SW 1271 (cell line): ENCODE measurements at regions not wholly inside any gene's neighbourhood (a gene's known extent, or its start where the extent isn't known, plus 50 kb on each side); places are given as distances from the start of the nearest gene placed in this dataset.
A peak's percentile ranks its signal among the peaks of the same experiment; 100 is the strongest.

ENCODE experiments used
- DNase-seq, 2 experiments: peaks; one replicate each; lab custom pipeline; 2025; lab: John Stamatoyannopoulos, UW

DNA sequence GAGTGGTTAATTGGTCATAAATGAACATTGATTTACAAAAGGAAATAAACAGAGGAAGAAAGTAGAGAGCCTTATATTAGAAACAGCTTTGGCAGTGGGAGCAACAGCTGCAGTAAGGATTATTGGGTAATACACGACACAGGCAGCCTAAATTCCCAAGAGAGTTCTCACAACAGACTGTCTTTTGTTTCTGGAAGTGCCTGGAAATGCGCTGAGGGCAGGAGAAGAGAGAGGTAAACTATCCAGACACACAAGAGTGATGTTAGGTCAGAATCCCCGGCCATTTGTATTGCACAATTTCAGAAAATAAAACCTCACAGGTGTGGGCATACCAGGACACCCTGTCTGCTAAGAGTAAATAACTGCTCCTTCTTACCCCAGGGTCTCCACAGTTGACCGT is 450.4 kb upstream of the CTNND2 start:
- DNase-seq, result no peak

DNA sequence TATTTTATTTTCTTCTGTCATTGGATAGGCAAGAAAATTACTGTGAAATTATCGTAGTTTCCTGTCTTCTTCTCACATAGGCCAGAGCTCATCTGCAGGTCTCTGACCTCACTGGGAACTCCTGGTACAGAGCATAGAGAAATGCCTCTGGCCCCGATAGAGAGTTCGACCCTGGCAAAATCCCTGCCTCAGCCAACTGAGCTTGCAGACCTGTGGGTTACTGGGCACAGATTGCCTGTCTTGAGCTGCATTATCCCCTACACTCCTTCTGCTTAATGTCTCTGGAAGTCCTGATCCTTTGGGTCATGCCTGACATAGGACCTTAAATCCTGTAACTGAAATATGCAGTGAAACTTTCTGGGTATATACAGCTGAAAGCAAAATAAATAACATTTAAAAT is 439.3 kb upstream of the CTNND2 start:
- no peak for DNase-seq

DNA sequence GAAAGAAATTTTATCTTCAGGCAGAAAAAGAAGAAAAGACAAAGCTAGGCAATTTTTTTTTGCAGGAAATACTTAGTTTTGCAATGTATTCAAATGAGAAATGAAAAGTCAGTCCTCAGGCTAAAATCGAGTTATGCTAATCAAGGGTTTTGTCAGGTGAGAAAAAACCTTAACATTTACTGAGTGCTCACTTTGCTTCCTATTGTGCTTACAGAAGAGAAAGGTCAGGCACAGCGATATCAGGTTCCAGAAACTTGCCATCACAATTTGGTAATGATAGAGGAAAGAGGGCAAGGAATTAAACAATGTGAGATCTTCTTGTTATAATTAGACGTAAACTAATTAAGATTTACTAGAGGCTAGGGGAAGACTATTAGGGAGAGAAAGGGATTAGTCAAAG is 431.7 kb upstream of the CTNND2 start:
- DNase-seq, result no peak

DNA sequence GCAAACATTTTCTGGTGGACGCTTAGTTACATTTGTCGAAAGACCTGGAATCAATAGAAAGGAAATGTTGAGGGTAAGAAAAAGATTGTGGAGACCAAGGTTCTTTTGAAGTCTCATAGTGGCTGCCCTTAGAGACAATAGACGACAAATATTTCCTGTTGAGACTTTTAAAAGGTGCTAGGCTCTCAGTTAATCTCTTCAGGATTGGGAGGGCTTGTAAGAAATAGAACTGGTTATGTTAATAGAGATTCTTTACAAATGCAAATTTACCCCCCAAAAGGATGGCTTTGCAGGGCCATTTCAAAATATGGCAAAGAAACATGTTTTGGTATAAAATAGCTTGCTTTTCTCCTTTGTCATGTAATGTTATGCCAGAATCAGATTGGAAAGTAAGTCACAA is 428.2 kb upstream of the CTNND2 start:
- no peak for DNase-seq

DNA sequence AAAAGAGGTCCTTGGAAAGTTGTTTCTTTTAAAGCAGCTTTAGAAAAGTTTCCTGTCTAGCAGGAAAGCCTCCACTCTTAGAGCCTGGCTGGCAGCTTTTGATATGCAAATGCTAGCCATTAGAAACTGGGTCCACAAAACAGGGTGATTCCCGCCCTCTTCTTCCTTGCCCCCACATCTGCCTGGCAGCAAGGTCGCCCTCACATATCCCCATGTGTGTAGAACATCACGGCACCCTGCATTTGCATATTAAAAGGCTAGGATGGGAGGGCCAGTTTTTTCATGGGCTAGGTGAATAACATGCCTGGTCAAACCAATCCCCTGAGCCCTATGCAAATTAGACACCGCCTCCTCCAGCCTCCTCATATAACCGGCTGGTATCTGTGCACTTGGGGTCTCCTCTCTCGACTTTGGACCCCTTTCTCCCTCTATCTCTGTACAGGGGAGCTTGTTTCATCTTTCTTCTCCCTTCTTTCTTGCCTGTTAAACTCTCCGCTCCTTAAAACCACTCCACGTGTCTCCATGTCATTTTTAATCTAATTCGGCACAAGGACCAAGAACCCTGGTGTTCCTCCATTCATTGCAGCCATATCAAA is 426.8 kb upstream of the CTNND2 start:
- no peak for DNase-seq

DNA sequence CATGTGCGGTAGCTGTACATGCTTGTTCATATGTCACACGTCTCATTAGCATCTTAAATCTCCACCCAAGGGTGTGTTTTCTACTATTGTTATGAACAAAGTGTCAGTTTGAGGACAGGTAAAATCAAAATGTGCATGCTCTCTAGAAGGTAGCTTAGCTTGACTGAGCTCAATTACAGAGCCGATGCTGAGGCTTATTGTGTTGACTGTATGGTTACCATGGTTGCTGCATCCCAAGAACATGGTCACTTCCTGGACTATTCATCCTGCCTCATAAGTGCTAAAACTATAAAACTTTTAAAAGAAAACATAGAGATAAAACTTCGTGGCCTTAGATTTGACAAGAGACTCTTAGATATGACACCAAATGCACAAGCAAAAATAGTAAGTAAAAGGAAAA is 426.1 kb upstream of the CTNND2 start:
- no peak for DNase-seq

DNA sequence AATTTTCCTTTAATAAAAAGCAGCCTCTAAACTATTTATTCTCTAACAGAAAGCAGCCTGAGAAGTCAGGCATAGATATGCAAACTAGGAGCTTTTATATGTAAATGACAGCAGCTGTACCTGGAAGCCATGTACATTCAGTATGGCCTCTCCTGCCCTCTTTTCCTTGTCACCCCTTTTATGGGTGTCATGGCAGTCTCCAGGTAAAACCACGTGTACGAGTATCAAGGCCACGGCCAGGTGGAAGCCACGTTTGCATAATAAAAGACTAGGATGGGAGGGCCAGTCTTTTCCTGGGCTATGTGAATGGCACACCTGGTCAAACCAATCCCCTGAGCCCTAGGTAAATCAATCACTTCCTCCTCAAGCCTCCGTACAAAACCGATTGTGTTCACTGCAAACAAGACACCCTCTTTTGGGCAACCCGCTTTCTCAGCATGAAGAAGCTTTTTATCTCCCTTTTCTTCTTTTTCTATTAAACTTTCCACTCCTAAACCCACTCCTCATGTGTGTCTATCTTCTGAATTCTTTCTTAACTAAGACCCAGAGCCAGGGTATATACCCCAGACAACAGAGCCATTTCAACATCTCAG is 419.5 kb upstream of the CTNND2 start:
- no peak for DNase-seq

DNA sequence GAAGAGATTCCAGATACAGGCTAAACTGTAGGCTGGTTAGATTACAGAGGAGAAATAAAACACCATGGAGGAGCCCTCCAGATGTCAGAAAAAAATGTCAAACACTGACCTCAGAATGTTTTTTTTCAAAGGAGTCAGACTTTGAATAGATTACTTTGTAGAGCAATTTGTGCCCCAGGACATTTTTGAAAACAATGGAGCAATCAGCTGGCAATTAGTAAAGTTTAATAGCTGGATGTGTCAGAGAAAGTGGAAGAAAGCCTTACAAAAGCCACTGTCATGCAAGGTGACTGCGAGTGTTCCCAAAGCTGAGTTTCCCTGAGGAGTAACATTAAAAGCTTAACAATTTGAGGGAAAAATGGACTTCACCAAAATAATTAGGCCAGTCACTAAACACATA is 417.8 kb upstream of the CTNND2 start:
- DNase-seq, result no peak

DNA sequence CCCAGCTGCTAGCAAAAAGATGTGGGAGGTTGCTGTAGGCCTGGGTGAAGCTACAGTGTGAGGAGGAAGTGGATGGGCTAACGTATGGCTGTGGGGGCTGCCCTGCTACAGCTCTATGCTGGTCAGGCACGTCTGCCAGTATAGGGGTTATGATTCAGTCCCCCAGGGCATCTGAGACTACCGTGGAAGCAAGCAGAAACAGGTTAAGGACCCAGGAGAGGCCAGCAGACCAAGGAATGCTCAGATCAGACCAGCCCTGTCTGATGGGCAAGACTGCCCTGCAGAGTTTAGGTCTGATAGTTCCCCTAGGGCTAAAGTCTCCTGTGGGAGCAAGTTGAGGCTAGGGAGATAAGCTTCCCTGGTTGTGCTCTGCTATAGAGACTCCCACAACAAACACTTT is 416.1 kb upstream of the CTNND2 start:
- no peak for DNase-seq

DNA sequence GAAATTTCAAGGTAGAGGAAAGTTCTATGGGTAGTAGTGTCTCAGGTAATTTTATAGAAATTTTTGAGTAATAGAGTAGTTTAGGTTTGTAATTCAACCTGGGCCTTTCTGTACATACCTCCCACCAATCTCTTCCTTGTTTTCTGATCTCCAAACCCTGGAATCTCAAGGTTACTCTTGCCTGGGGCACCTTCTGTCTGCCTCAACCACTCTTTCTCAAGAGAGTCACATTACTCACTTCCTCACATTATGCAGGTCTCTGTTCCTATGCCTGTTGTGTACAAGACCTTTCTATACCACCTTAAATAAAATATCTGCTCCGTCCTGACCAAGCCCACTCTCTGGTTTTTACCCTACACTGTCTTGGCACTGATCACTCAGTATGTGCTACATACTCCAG is 412.6 kb upstream of the CTNND2 start:
- no peak for DNase-seq

DNA sequence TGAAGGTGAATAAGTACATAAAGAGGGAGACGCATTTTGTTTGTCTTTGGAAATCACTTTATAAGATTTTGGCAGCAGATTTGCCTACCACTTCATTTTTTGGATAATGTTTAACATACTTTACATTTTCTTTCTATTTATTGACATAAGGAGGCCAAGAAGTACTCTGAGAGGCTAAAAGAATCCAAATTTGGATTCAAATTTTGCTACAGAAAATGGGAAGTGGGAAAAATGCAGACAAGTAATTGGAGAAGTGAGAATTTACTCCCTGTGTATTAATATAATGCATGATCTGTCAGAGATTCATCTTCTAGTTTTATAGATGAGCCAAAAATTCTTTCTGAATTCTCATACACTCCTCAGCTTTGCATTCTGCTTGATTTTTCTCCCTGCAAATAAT is 411.2 kb upstream of the CTNND2 start:
- DNase-seq, result no peak

DNA sequence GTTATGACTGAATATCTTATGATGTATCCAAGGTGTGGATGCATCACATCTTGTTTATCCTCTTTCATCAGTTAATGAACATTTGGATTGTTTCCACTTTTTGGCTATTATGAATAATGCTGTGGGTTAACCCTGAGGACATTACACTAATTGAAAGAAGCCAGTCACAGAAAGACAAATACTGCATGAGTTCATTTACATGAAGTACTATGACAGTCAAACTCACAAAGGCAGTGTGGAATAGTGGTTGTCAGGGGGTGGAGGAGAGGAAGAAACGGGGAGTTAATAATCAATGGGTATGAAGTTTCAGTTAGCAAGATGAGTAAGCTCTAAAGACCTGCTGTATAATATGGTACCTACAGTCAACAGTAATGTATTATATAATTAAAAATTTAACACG is 409.4 kb upstream of the CTNND2 start:
- DNase-seq, result no peak

DNA sequence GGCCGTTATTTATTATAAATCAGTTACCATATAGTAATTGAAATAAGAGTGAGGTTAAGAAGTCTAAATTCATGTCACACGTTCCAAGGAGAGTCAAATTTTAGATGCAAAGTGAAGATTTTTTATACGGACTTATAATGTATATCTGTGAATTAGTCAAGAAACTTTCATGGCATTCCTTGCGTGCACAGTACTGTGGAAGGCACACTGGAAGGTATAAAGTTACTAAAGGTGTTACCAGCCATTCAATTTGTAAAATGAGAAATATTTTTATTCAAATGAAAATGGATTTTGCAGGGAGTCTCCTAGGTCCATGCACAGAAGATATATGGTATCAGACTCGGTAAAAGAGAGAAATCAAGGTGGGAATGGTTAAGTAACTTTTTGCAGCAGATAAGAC is 408.1 kb upstream of the CTNND2 start:
- no peak for DNase-seq

DNA sequence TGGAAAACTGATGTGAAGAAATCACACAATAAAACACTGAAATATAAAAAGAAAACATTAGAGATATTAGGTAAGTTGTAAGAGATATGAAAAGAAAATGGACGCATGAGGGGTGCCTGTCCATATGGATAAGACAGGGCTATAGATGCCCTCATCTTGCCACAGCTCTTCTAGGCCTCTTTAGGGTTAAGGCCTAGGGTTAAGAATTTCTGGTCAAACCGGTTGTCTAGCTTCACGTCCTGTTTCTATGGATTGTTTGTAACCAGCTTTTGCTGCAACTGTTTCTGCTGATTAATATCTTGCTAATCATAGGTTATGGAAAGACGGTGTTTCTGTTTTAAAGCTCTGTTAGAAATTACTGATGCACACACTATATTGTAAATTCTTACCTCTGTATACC is 389.9 kb upstream of the CTNND2 start:
- DNase-seq, result no peak

DNA sequence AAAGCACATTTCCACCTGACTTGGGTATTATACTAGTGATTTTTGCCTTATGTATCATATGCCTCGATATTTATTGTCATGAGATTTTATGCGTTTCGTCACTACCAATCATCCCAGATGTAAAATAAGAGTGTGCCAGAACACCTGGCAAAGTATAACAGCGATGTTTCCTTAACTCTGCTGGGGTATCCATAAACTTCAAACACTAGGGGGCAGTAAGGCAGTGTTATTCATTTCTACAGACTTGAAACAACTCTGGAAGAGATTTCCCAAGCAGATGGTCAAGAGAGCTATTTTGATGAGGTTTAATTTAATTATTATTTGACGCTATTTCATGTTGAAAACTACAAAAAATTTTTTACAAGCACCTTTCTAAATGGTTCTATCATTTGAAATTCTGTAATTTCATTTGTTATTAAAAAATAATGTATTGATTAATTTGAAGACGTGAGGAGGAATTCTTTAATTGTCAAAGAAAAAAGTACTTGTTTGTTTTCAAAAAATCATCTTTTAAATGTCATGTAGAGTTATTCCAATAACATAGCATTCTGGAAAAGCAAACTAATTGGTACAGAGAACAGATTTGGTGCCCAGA is 388.5 kb upstream of the CTNND2 start:
- DNase-seq, result peak in 1 of 2 experiments; percentile 36

DNA sequence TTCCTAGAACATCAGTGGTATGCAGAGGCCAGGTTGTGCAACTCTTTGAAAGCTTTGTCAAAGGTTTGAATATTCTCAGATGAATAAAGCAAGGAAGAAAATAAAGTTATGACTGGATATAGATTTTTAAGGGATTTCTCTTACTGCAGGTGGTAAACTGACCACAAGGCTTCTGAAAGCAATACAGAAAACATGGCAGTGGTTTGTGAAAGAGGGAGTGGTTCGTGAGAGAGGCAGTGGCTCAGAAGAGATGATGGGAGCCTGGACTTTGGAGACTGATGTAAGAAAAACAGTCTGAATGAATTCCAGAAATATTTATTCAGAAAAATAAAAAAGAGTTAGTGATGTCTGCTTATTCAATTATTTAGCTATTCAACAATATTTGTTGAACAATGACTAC is 380.4 kb upstream of the CTNND2 start:
- DNase-seq, result no peak

DNA sequence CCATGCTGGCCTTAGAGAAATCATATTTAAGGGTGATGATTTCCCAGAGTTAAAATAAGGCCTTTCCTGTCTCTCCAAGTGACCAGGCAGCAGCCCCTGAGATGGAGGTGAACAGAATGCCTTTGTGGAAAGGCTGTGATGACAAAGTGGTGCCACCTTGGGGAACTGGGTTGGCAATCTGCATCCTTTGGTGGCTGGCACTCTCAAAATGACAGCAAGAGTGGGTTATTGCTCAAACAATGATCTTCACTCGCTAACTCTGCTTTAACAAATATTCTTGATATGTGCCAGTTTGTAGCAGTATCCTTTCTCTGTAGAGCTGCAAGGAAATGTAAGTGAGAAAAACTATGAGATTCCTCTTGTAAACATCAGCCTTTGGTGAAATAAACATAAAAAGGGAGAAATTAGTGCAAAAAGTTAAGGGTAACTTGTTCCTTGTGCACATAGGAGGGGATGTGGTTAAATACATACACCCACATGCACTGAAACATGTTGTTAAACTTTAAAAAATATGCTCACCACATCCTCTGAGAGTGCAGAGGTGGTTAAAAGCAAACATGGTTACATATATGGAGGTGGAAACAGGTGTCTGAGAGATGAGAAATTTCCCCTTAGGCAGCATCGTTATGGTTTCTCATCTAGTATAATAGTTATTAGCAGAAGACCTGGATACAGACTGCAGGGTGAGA is 373.4 kb upstream of the CTNND2 start:
- no peak for DNase-seq

DNA sequence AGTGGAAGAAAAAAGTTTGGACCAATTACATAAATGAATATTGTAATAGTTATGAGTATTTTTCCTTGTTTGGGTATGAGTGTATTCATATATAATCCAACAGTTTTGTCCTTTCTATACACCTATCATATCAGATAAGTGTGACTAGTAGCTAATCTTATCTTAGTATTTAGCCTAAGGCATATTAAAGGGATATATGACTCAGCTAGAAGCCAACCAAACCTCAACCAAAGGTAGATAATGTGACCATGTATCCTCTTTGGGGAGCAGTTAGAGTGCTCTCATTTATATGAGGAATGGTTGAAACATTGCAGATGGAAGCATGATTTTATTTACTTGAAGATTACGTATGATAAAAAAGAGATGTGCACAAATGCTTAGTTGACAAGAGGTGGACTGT is 370.0 kb upstream of the CTNND2 start:
- DNase-seq, result no peak

DNA sequence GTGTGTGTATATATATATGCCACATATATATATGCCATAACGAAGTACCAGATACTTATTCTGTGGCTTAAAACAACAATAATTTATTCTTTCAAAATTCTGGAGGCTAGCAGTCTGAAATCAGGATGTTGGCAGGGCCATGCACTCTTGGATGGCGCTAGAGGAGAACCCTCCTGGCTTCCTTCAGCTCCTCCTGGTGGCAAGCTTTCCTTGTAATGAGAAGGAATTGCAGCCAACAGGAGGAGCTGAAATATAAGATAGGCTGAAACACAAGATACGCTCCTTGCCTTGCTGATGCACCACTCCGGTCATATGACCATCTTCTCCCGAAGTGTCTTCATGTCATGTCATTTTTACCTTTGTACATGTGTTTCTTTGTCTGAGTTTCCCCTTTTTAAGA is 368.1 kb upstream of the CTNND2 start:
- DNase-seq, result peak in 1 of 2 experiments; percentile 27

DNA sequence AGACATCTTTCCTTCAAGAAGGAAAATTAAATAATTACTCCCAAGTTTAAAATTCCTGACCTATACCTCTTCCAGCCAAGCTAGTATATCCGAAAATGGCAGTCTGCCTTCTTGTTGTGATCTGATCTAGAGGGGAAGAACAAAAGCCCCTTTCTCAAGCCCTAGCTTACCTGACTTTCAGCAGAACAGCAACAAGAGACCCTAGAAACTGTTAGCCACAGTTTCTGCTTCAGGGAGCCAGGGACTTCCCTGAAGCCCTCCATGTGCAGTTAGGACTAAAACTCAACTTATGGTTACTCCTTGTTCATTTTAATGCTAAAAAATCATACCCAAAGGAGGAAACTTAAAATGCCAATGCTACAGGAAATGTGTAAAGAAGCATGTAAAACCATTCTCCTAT is 366.7 kb upstream of the CTNND2 start:
- no peak for DNase-seq

DNA sequence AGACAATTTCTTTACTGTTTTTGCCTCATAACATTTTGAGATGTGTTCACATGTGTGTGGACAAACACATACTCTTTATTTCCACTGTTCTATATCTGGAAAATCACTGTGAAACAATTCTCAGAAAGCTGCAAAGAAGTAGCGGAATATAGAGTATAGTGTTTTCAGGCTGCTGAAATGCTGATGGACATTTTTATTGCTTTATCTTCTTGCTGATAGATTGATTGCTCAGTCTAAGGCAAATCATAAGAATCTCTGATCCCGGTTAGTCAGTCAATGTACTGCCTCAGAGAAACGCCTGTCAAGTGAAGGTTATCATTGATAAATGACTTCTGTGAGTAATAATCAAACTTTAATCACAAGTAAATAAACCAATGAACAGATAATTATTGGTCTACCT is 364.9 kb upstream of the CTNND2 start:
- DNase-seq, result no peak

DNA sequence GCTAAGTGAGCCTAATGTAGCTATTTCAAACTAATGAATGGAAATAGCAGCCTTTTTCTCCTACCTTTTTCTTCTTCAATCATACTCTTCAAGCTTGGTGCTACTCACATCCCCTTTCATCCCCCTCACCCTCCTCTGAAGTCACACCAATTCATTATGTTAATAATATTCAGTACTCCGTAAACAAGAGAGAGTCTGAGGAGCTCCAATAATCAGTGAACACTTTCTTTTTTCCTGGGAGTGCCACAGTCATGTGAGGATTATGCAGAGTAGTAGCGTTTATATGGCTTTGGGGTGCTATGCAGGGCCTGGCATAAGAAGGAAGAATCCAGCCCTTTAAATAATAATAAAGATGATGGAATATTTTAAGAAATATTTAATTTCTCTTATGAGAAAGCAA is 354.3 kb upstream of the CTNND2 start:
- no peak for DNase-seq

DNA sequence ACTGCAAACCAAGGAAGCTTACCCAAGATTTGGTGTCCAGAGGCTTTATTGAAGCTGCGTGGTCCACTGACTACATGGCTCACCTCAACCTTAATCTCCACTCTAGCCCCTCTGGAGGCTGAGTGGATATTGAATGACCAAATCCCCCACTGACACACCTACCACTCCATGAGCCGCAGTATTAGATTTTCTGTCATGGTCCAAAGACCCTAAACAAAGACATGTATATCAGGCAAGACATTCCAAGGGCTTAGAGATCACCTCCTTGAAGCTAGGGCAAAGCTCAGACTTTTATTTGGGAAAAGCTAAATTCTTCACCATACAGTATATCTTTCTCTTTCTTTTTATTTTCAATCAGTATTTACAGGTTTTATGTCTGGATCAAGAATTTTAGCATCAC is 346.2 kb upstream of the CTNND2 start:
- no peak for DNase-seq

DNA sequence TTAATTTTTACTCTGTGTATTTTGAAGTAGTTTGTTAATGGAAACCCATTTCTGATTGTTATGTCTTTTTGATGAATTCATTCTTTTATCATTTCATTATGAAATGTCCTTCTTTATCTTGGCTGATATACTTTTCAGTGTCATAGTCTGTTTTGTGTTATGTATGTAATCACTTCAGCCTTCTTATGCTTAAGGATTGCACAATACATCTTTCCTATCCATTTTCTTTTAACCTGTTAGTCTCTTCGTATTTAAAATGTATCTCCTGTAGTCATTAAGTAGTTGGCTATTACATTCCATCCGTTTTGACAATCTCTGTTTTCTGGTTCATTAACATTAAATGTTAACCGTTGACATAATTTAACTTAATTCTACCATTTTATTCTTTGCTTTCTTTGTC is 344.6 kb upstream of the CTNND2 start:
- no peak for DNase-seq
